ENCODE measurements at regions not wholly inside any gene's neighbourhood (a gene's known extent, or its start where the extent isn't known, plus 50 kb on each side); places are given as distances from the start of the nearest gene placed in this dataset.

GRCh38 chr6:19587238-19587942 lies 249.8 kb upstream of the ID4 start:
- TF ChIP-seq POLR2A (IDR thresholded peaks at IDR 0.05; ENCODE audit: low read length) (no peak), GATA1 (IDR thresholded peaks at IDR 0.05; ENCODE audit: low read depth, low read length) (no peak)
